NCI-H1092 treated with DMSO at 0.1 percent for 48 hours (cell line): ENCODE measurements at regions not wholly inside any gene's neighbourhood (a gene's known extent, or its start where the extent isn't known, plus 50 kb on each side); places are given as distances from the start of the nearest gene placed in this dataset.

Experiments used
- DNase-seq: peaks from one replicate; lab custom pipeline; 2025; lab: John Stamatoyannopoulos, UW

GRCh38 chr10:85544956-85545355, 821.6 kb downstream of the GRID1 start:
- DNase-seq = no peak

GRCh38 chr10:85545874-85546273, 820.7 kb downstream of the GRID1 start:
- DNase-seq = no peak

GRCh38 chr10:85547460-85548023, 819.1 kb downstream of the GRID1 start:
- no peak for DNase-seq

GRCh38 chr10:85548034-85548433, 818.6 kb downstream of the GRID1 start:
- DNase-seq = peak; percentile 54
